ENCODE measurements at regions not wholly inside any gene's neighbourhood (a gene's known extent, or its start where the extent isn't known, plus 50 kb on each side); places are given as distances from the start of the nearest gene placed in this dataset.

GRCh38 chr5:89817841-89818240 lies 591.7 kb downstream of the CETN3 start:
- TF ChIP-seq SPI1 (IDR thresholded peaks at IDR 0.05; ENCODE audit: borderline replicate concordance, low read depth) = no peak
- TF ChIP-seq, protein P1, sequence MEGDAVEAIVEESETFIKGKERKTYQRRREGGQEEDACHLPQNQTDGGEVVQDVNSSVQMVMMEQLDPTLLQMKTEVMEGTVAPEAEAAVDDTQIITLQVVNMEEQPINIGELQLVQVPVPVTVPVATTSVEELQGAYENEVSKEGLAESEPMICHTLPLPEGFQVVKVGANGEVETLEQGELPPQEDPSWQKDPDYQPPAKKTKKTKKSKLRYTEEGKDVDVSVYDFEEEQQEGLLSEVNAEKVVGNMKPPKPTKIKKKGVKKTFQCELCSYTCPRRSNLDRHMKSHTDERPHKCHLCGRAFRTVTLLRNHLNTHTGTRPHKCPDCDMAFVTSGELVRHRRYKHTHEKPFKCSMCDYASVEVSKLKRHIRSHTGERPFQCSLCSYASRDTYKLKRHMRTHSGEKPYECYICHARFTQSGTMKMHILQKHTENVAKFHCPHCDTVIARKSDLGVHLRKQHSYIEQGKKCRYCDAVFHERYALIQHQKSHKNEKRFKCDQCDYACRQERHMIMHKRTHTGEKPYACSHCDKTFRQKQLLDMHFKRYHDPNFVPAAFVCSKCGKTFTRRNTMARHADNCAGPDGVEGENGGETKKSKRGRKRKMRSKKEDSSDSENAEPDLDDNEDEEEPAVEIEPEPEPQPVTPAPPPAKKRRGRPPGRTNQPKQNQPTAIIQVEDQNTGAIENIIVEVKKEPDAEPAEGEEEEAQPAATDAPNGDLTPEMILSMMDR (IDR thresholded peaks at IDR 0.05; ENCODE audit: insufficient read depth, low read length) = no peak
- no peak for TF ChIP-seq REST (IDR thresholded peaks at IDR 0.05; ENCODE audit: insufficient replicate concordance, low read depth)
